GM20000 (cell line): ENCODE measurements at regions not wholly inside any gene's neighbourhood (a gene's known extent, or its start where the extent isn't known, plus 50 kb on each side); places are given as distances from the start of the nearest gene placed in this dataset.

Experiments used
- DNase-seq: peaks from one replicate; pipeline ENCODE4 v3.0.0; 2012; ENCODE audit warnings: low spot score
- CTCF ChIP-seq: IDR thresholded peaks from 2 replicates; pipeline ENCODE4 v1.5.1; 2012; ENCODE audit warnings: mild to moderate bottlenecking, control low read depth; ENCODE audit errors: extremely low read depth, missing control alignments

DNA sequence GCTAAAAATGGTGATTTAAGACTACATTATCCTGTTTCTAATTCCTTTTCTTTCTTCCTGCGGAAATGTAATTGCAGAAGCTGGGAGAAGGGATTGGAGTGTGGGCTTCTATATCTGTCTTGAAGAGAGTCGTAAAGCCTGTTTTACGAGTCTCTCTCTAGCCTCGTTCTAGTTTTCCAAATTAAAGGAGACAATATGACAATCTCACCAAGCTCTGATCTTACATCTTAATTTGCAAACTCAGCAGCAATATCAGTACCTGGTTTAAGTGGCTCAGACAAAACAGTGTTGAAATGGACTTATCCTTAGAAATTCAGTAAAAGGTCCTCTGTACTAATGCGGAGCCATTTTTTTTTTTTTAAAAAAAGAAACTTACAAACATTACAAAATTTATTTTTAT lies 349.5 kb upstream of the HAND2 start:
- TF ChIP-seq CTCF = no peak
- no peak for DNase-seq

- TF ChIP-seq CTCF = no peak
These were observed 348.7 kb upstream of the HAND2 start for GRCh38 chr4:173878701-173879100.

DNA sequence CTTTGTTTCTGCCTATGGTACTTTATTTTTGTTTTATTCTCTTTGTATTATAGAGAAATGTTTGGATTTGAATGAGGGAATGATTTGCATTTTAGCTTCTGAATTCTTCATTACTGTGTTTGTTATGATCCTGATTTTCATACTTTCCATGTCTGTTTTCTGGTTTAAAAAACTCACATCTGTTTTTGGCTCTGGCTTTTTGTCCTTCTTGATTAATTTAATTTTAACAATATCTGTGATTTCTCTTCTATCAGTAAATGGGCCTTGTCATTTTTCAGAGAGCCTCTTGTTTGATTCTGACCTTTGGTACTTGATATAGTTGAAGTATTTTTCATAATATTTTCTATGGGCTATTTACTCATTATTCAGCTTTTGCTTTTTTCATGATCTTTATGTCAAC lies 341.6 kb upstream of the HAND2 start:
- no peak for TF ChIP-seq CTCF

More at GRCh38 chr4:173878701-173879100, 348.7 kb upstream of the HAND2 start:
- no peak for DNase-seq

DNA sequence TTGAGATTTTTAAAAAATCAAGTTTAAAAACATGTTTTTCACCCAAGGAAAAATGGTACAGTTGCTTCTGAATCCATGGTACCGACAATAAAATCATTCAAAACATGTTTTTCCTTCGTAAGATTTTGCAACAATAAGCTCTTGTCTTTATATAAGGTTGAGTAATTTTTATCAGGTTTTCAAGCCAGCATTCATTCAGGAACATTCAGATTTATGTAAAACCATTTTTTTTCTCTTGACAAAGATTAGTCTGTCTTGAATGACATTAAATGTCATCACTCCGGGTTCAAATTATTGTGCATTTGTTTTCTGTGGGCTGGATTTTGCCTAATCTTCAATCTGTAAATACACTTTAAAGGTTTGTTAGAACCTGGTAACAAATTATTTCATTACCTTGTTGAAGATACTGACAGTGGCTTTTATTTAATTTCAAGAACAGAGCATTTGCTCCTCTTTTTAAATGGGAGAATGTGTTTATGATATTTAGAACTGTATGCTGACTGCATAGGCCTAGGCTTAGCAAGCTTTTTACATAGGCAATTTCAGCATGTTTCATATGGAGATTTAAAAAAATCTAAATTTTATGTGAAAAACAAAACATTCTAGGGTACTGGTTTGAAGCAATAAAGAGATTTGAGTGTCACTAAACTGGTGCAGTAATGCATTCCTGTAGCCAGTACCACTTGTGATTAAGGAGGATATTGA lies 336.4 kb upstream of the HAND2 start:
- TF ChIP-seq CTCF = no peak
- no peak for DNase-seq

More for the DNA sequence above, 341.6 kb upstream of the HAND2 start:
- DNase-seq = no peak

- TF ChIP-seq CTCF = no peak
- DNase-seq = no peak
These were observed 332.7 kb upstream of the HAND2 start for GRCh38 chr4:173862754-173863153.

DNA sequence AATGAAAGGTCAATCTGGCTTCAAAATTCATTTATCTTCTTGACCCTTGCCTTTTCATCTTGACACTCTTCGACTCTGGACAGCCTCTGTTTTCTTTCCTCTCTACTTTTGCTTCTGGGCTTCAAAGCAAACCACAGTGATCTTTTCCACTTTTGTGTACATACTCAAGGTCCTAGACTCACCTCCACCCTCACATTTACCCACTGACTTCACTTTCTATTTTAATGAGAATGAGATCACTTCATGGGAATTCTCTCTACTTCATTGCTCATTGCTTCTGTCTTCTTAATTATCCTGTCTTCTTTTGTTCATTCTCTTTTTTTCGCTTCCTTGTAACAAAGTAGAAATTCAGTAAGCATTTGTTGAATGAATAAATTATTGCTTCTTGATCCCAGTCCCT lies 330.1 kb upstream of the HAND2 start:
- DNase-seq = no peak
- no peak for TF ChIP-seq CTCF

DNA sequence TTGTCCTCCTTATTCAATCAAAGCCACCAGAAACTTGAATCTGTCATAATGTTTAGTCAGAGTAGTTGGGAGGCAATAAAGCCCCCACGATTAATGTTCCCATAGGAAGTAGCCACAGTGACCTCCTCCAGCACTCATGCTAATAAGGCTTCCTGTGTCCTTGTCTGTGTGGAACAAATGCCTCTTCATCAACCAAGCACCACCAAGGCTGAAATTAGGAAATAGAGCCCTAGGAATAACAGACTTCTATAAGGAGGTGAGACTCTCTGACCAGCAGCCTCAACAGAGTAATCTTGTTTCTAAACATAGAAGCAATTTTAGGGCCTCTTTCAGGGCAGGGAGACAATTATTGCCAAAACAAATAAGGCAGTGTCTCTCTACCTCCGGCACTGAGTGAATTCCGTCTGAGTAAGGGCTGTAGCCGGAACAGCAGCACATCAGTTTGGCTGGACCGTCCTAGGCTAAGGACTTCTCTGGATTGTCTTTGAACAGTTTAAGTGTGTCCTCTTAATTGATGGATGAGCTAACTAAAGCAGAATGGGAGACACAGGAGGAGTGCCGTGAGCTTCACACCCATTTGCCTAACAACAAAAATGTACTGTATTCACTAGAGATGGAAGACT lies 329.2 kb upstream of the HAND2 start:
- DNase-seq = no peak
- no peak for TF ChIP-seq CTCF
